IMR-90 (cell line): ENCODE measurements at regions not wholly inside any gene's neighbourhood (a gene's known extent, or its start where the extent isn't known, plus 50 kb on each side); places are given as distances from the start of the nearest gene placed in this dataset.

Source experiments
- ATAC-seq: fragments of 200-7000 bp; cut with Tn5 transposase; 2 replicates; pipeline ENCODE4 v1.9.1; 2020; ENCODE audit warnings: low read depth, mild to moderate bottlenecking, moderate library complexity
- BruUV-seq: library from RNA; stranded (reverse); fragments of 400-500 nt; replicated peaks from 2 replicates; lab custom pipeline; 2021; lab: Mats Ljungman, UMichigan
- CTCF ChIA-PET: fragments of 300-600 bp; formaldehyde crosslinking; extraction: SDS; loops from one replicate; lab custom pipeline; 2021; ENCODE audit warnings: antibody characterized with exemption; lab: Yijun Ruan, JAX
- POLR2A ChIA-PET: fragments of 300-600 bp; sonication (Branson Sonifier 250); formaldehyde crosslinking; loops from one replicate; lab custom pipeline; 2022; ENCODE audit warnings: antibody characterized with exemption; ENCODE audit not compliant: unreplicated experiment; lab: Charles Lee
- DNase-seq: peaks from one replicate; pipeline ENCODE4 v3.0.0; 2013
- H2AFZ ChIP-seq: replicated peaks from 2 replicates; pipeline ENCODE3; 2013; ENCODE audit warnings: low read length, mild to moderate bottlenecking; ENCODE audit not compliant: poor library complexity
- H2AK5ac ChIP-seq: 2 replicates; pipeline ENCODE4 v1.6.1; 2013; ENCODE audit warnings: low read depth, low read length, inconsistent platforms
- H2AK9ac ChIP-seq: replicated peaks from 2 replicates; pipeline ENCODE3; 2013; ENCODE audit warnings: mild to moderate bottlenecking, low read depth, low read length, moderate library complexity; ENCODE audit not compliant: poor library complexity
- H2BK120ac ChIP-seq: 2 replicates; pipeline ENCODE4 v1.6.1; 2013; ENCODE audit warnings: low read depth, low read length, inconsistent platforms
- H2BK15ac ChIP-seq: 3 replicates; pipeline ENCODE4 v1.6.1; 2013; ENCODE audit warnings: low read depth, low read length, inconsistent platforms
- H2BK20ac ChIP-seq: 2 replicates; pipeline ENCODE4 v1.6.1; 2013; ENCODE audit warnings: low read depth, mild to moderate bottlenecking, inconsistent platforms, low read length, moderate library complexity
- H2BK5ac ChIP-seq: 2 replicates; pipeline ENCODE4 v1.6.1; 2013; ENCODE audit warnings: mild to moderate bottlenecking, low read depth, low read length, inconsistent platforms; ENCODE audit not compliant: poor library complexity, severe bottlenecking
- H3K14ac ChIP-seq: replicated peaks from 2 replicates; pipeline ENCODE4 v1.6.1; 2013; ENCODE audit warnings: low read depth, low read length, inconsistent platforms
- H3K18ac ChIP-seq: 2 replicates; pipeline ENCODE4 v1.6.1; 2013; ENCODE audit warnings: low read depth, low read length, control low read depth
- H3K23ac ChIP-seq: 2 replicates; pipeline ENCODE4 v1.6.1; 2013; ENCODE audit warnings: low read depth, low read length, inconsistent platforms
- H3K27ac ChIP-seq: 2 replicates; pipeline ENCODE4 v1.5.1; 2013; ENCODE audit warnings: mild to moderate bottlenecking, control low read depth, low read length; ENCODE audit not compliant: insufficient read depth
- H3K27me3 ChIP-seq: 2 replicates; pipeline ENCODE4 v1.6.1; 2013; ENCODE audit warnings: low read length; ENCODE audit not compliant: control insufficient read depth, insufficient read depth
- H3K36me3 ChIP-seq: 2 replicates; pipeline ENCODE4 v1.6.1; 2013; ENCODE audit warnings: low read length, mixed read lengths; ENCODE audit not compliant: control insufficient read depth, insufficient read depth
- H3K4ac ChIP-seq: 2 replicates; pipeline ENCODE4 v1.6.1; 2013; ENCODE audit warnings: low read depth, low read length, inconsistent platforms
- H3K4me1 ChIP-seq: 2 replicates; pipeline ENCODE4 v1.6.1; 2013; ENCODE audit warnings: low read length, mixed read lengths; ENCODE audit not compliant: control insufficient read depth, insufficient read depth
- H3K4me2 ChIP-seq: 2 replicates; pipeline ENCODE4 v1.6.1; 2013; ENCODE audit warnings: low read depth, mild to moderate bottlenecking, control low read depth, low read length, moderate library complexity
- H3K4me3 ChIP-seq: 2 replicates; pipeline ENCODE4 v1.5.1; 2013; ENCODE audit warnings: low read depth, mild to moderate bottlenecking, control low read depth, low read length, moderate library complexity; ENCODE audit not compliant: insufficient read depth
- H3K56ac ChIP-seq: 2 replicates; pipeline ENCODE4 v1.6.1; 2013; ENCODE audit warnings: low read length, inconsistent platforms; ENCODE audit not compliant: insufficient read depth; ENCODE audit errors: extremely low read depth
- H3K79me1 ChIP-seq, 2 experiments: 2 replicates each; pipeline ENCODE4 v1.6.1; 2013; ENCODE audit warnings: low read length in 2 of 2, inconsistent platforms in 1 of 2, low read depth in 1 of 2
- H3K9ac ChIP-seq: 2 replicates; pipeline ENCODE4 v1.6.1; 2013; ENCODE audit warnings: low read depth, low read length, control low read depth
- H3K9me1 ChIP-seq: 2 replicates; pipeline ENCODE4 v1.6.1; 2013; ENCODE audit warnings: low read length, inconsistent platforms; ENCODE audit not compliant: insufficient read depth
- H3K9me3 ChIP-seq: 2 replicates; pipeline ENCODE4 v1.6.1; 2013; ENCODE audit warnings: low read length; ENCODE audit not compliant: control insufficient read depth, insufficient read depth
- H4K20me1 ChIP-seq: 2 replicates; pipeline ENCODE4 v1.6.1; 2013; ENCODE audit warnings: low read length, inconsistent platforms; ENCODE audit not compliant: insufficient read depth
- H4K5ac ChIP-seq: 2 replicates; pipeline ENCODE4 v1.6.1; 2013; ENCODE audit warnings: mild to moderate bottlenecking, low read depth, low read length, control low read depth
- H4K8ac ChIP-seq, 2 experiments: 2 replicates each; pipeline ENCODE4 v1.6.1; 2013; ENCODE audit warnings: low read depth in 2 of 2, low read length in 2 of 2, control low read depth in 1 of 2, inconsistent platforms in 1 of 2
- H4K91ac ChIP-seq: 2 replicates; pipeline ENCODE4 v1.6.1; 2013; ENCODE audit warnings: low read depth, low read length, inconsistent platforms; ENCODE audit not compliant: insufficient read depth
- BHLHE40 ChIP-seq: fragments of 150-350 bp; IDR thresholded peaks from 2 replicates; pipeline ENCODE4 v1.6.1; 2016; ENCODE audit warnings: mild to moderate bottlenecking, low read depth, low read length
- CEBPB ChIP-seq: IDR thresholded peaks from 2 replicates; pipeline ENCODE4 v1.6.1; 2012; ENCODE audit warnings: low read depth, low read length, improper control_type of control experiment
- CHD1 ChIP-seq: IDR thresholded peaks from 2 replicates; pipeline ENCODE4 v1.6.1; 2012; ENCODE audit warnings: low read depth, low read length, improper control_type of control experiment
- CTCF ChIP-seq: conservative IDR thresholded peaks from 2 replicates; pipeline ENCODE4 v1.5.1; 2012; ENCODE audit warnings: mild to moderate bottlenecking, low read depth, low read length, improper control_type of control experiment
- ELK1 ChIP-seq: fragments of 150-350 bp; IDR thresholded peaks from 2 replicates; pipeline ENCODE4 v1.6.1; 2016; ENCODE audit warnings: low read depth, mild to moderate bottlenecking, low read length, moderate library complexity, borderline replicate concordance
- MAFK ChIP-seq: IDR thresholded peaks from 2 replicates; pipeline ENCODE4 v1.6.1; 2012; ENCODE audit warnings: low read depth, low read length, improper control_type of control experiment
- MAZ ChIP-seq: IDR thresholded peaks from 2 replicates; pipeline ENCODE4 v1.6.1; 2012; ENCODE audit warnings: low read depth, mild to moderate bottlenecking, low read length, improper control_type of control experiment, moderate library complexity, borderline replicate concordance
- MXI1 ChIP-seq: IDR thresholded peaks from 2 replicates; pipeline ENCODE4 v1.6.1; 2012; ENCODE audit warnings: low read depth, mild to moderate bottlenecking, low read length, moderate library complexity, borderline replicate concordance
- NFE2L2 ChIP-seq: fragments of 150-350 bp; IDR thresholded peaks from 2 replicates; pipeline ENCODE4 v1.6.1; 2016; ENCODE audit warnings: low read depth, mild to moderate bottlenecking, low read length
- POLR2A ChIP-seq: IDR thresholded peaks from 2 replicates; pipeline ENCODE4 v1.6.1; 2012; ENCODE audit warnings: mild to moderate bottlenecking, low read depth, low read length
- RAD21 ChIP-seq: IDR thresholded peaks from 2 replicates; pipeline ENCODE4 v1.6.1; 2012; ENCODE audit warnings: low read length, improper control_type of control experiment
- RCOR1 ChIP-seq: IDR thresholded peaks from 2 replicates; pipeline ENCODE4 v1.6.1; 2012; ENCODE audit warnings: mild to moderate bottlenecking, low read length, improper control_type of control experiment; ENCODE audit not compliant: insufficient replicate concordance
- RFX5 ChIP-seq: IDR thresholded peaks from 2 replicates; pipeline ENCODE4 v1.8.0; 2012; ENCODE audit warnings: low read depth, mild to moderate bottlenecking, low read length, moderate library complexity
- dilution Hi-C: fragments of 300-500 bp; cut with HindIII; formaldehyde crosslinking; loops from one replicate; pipeline ENCODE4 v1.14.3; 2018; ENCODE audit warnings: low sequenced_read_pairs; ENCODE audit not compliant: unreplicated experiment
- in situ Hi-C: fragments of 300-500 bp; cut with MboI; formaldehyde crosslinking; loops from 3 replicates; pipeline ENCODE4 v1.14.3; 2019; ENCODE audit warnings: low sequenced_read_pairs, inconsistent platforms, mixed read lengths
- intact Hi-C: fragments of 100-400 bp; cut with micrococcal nuclease; formaldehyde crosslinking; loops from 2 replicates; pipeline ENCODE4 v1.10.0; 2022
- TF ChIP-seq, protein P1 (sequence below): fragments of 150-350 bp; IDR thresholded peaks from 2 replicates; pipeline ENCODE4 v1.6.1; 2017; ENCODE audit warnings: mild to moderate bottlenecking, antibody characterized with exemption, low read length, low read depth

DNA sequence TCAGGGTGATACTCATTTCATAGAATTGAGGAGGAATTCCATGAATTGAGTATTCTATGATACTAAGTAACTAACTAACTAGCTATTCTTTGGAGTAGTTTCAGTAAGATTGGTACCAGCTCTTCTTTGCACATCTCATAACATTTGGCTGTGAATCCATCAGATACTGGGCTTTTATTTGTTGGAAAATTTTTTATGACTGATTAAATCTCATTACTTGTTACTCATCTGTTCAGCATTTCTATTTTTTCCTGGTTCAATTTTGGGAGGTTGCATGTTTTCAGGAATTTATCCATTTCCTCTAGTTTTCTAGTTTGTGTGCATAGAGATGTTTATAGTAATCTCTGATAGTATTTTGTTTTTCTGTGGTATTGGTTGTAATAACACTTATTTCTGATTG lies 70.8 kb upstream of the FREM3 start:
- ATAC-seq (no peak), DNase-seq (no peak)
- no peak overlapping the region for H4K5ac ChIP-seq
- H2BK5ac ChIP-seq = no peak overlapping the region
- no peak overlapping the region for H2BK15ac ChIP-seq
- H3K4ac ChIP-seq = no peak overlapping the region
- no peaks in the 10 kb centered on the region for H3K79me1 ChIP-seq
- ChIA-PET POLR2A (no interaction called here), CTCF (no interaction called here)
- TF ChIP-seq, protein P1, sequence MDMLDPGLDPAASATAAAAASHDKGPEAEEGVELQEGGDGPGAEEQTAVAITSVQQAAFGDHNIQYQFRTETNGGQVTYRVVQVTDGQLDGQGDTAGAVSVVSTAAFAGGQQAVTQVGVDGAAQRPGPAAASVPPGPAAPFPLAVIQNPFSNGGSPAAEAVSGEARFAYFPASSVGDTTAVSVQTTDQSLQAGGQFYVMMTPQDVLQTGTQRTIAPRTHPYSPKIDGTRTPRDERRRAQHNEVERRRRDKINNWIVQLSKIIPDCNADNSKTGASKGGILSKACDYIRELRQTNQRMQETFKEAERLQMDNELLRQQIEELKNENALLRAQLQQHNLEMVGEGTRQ = no peak
- TF ChIP-seq NFE2L2 (no peak), CEBPB (no peak), CTCF (no peak), CHD1 (no peak), ELK1 (no peak), RAD21 (no peak), POLR2A (no peak), RFX5 (no peak), MAFK (no peak), MAZ (no peak), RCOR1 (no peak), BHLHE40 (no peak), MXI1 (no peak)
- no peak overlapping the region for H3K4me2 ChIP-seq
- no peaks in the 10 kb centered on the region for H3K9me3 ChIP-seq
- no peaks in the 10 kb centered on the region for H4K20me1 ChIP-seq
- no peaks in the 10 kb centered on the region for H3K4me1 ChIP-seq
- no peak overlapping the region for H2AK9ac ChIP-seq
- H4K91ac ChIP-seq = no peak overlapping the region
- BruUV-seq = no TSS peak
- H3K27me3 ChIP-seq = no peaks in the 10 kb centered on the region
- no peak overlapping the region for H3K18ac ChIP-seq
- no peak overlapping the region for H2BK20ac ChIP-seq
- no peak overlapping the region for H3K9ac ChIP-seq
- in situ Hi-C loops (no loop called here), dilution Hi-C loops (no loop called here), intact Hi-C loops (loop anchor here (5.0 kb wide), 1 partner anchor 371 kb away; the partner anchor contains the start of gene GYPA)
- H3K56ac ChIP-seq = no peak overlapping the region
- H3K36me3 ChIP-seq = no peaks in the 10 kb centered on the region
- H3K9me1 ChIP-seq = no peaks in the 10 kb centered on the region
- no peak overlapping the region for H2AK5ac ChIP-seq
- H3K14ac ChIP-seq = no peak overlapping the region
- no peak overlapping the region for H2BK120ac ChIP-seq
- no peak overlapping the region for H3K4me3 ChIP-seq
- H4K8ac ChIP-seq = no peak overlapping the region
- no peak overlapping the region for H2AFZ ChIP-seq
- no peak overlapping the region for H3K27ac ChIP-seq
- H3K23ac ChIP-seq = no peak overlapping the region
